Astrocyte (in vitro differentiated cells and primary cell): ENCODE measurements at regions not wholly inside any gene's neighbourhood (a gene's known extent, or its start where the extent isn't known, plus 50 kb on each side); places are given as distances from the start of the nearest gene placed in this dataset.

Source experiments
- DNase-seq: peaks from one replicate; pipeline ENCODE4 v3.0.0-alpha.2; 2010; ENCODE audit warnings: low read depth
- FAIRE-seq: peaks from 2 replicates; lab custom pipeline; 2011; peaks lifted over from hg19 to GRCh38; lab: Jason Lieb, UNC
- H2AFZ ChIP-seq: 2 replicates; pipeline ENCODE4 v1.6.0; 2012; ENCODE audit warnings: low read depth, low read length, inconsistent platforms
- H3K27ac ChIP-seq: 2 replicates; pipeline ENCODE4 v1.5.1; 2011; ENCODE audit warnings: low read depth, low read length, inconsistent platforms
- H3K27me3 ChIP-seq: 2 replicates; pipeline ENCODE4 v1.6.0; 2011; ENCODE audit warnings: low read length, inconsistent platforms; ENCODE audit not compliant: insufficient read depth
- H3K36me3 ChIP-seq: 2 replicates; pipeline ENCODE4 v1.5.1; 2011; ENCODE audit warnings: low read length, inconsistent platforms; ENCODE audit not compliant: insufficient read depth
- H3K4me1 ChIP-seq: 2 replicates; pipeline ENCODE4 v1.5.1; 2011; ENCODE audit warnings: low read length, inconsistent platforms; ENCODE audit not compliant: insufficient read depth
- H3K4me2 ChIP-seq: 2 replicates; pipeline ENCODE4 v1.6.0; 2012; ENCODE audit warnings: low read length, inconsistent platforms
- H3K4me3 ChIP-seq: 2 replicates; pipeline ENCODE4 v1.5.1; 2011; ENCODE audit warnings: low read depth, mild to moderate bottlenecking, low read length, inconsistent platforms; ENCODE audit not compliant: insufficient read depth
- H3K79me2 ChIP-seq: 2 replicates; pipeline ENCODE4 v1.6.0; 2012; ENCODE audit warnings: mild to moderate bottlenecking, low read length, inconsistent platforms; ENCODE audit not compliant: insufficient read depth
- H3K9ac ChIP-seq: 2 replicates; pipeline ENCODE4 v1.6.0; 2012; ENCODE audit warnings: mild to moderate bottlenecking, low read length, inconsistent platforms
- H3K9me3 ChIP-seq: 2 replicates; pipeline ENCODE4 v1.5.1; 2012; ENCODE audit warnings: low read depth, mild to moderate bottlenecking, low read length, inconsistent platforms; ENCODE audit not compliant: insufficient read depth
- H4K20me1 ChIP-seq: 2 replicates; pipeline ENCODE4 v1.6.0; 2012; ENCODE audit warnings: low read length, inconsistent platforms; ENCODE audit not compliant: insufficient read depth
- H3K27ac Mint-ChIP-seq: one replicate; pipeline ENCODE4 v1.8.0; 2021; ENCODE audit warnings: mild to moderate bottlenecking, mixed read lengths; ENCODE audit not compliant: unreplicated experiment
- H3K27me3 Mint-ChIP-seq: one replicate; pipeline ENCODE4 v1.8.0; 2021; ENCODE audit warnings: low read depth, mixed read lengths; ENCODE audit not compliant: unreplicated experiment
- H3K36me3 Mint-ChIP-seq: one replicate; pipeline ENCODE4 v1.8.0; 2021; ENCODE audit warnings: low read depth, mixed read lengths; ENCODE audit not compliant: unreplicated experiment
- H3K4me1 Mint-ChIP-seq: one replicate; pipeline ENCODE4 v1.8.0; 2021; ENCODE audit warnings: low read depth, mixed read lengths; ENCODE audit not compliant: unreplicated experiment
- H3K4me3 Mint-ChIP-seq: one replicate; pipeline ENCODE4 v1.8.0; 2021; ENCODE audit warnings: mild to moderate bottlenecking, moderate library complexity, mixed read lengths; ENCODE audit not compliant: unreplicated experiment
- H3K9me3 Mint-ChIP-seq: one replicate; pipeline ENCODE4 v1.8.0; 2021; ENCODE audit warnings: mild to moderate bottlenecking, mixed read lengths; ENCODE audit not compliant: unreplicated experiment
- CTCF ChIP-seq: IDR thresholded peaks from 2 replicates; pipeline ENCODE4 v1.5.1; 2011; ENCODE audit warnings: low read depth, mild to moderate bottlenecking, inconsistent platforms, low read length, moderate library complexity; ENCODE audit not compliant: insufficient read depth
- EZH2 ChIP-seq: IDR thresholded peaks from 2 replicates; pipeline ENCODE4 v1.6.1; 2012; ENCODE audit warnings: mild to moderate bottlenecking, low read length, inconsistent platforms; ENCODE audit not compliant: insufficient read depth

- H3K4me1 ChIP-seq, result no peaks in the 10 kb centered on the region
- H2AFZ ChIP-seq, result no peak overlapping the region
- H3K27me3 ChIP-seq, result peaks cover 30% of the 10 kb centered on the region
- no peak overlapping the region for H3K9ac ChIP-seq
- H3K36me3 Mint-ChIP-seq, result no peaks in the 10 kb centered on the region
- peaks cover 6% of the 10 kb centered on the region for H3K4me1 Mint-ChIP-seq
- TF ChIP-seq CTCF (no peak), EZH2 (no peak)
- no peaks in the 10 kb centered on the region for H3K9me3 ChIP-seq
- peaks cover 34% of the 10 kb centered on the region for H3K27me3 Mint-ChIP-seq
- peaks cover 3% of the 10 kb centered on the region for H3K9me3 Mint-ChIP-seq
- no peaks in the 10 kb centered on the region for H4K20me1 ChIP-seq
- no peaks in the 10 kb centered on the region for H3K36me3 ChIP-seq
- no peak overlapping the region for H3K4me3 Mint-ChIP-seq
- H3K4me2 ChIP-seq, result no peak overlapping the region
- no peak overlapping the region for H3K27ac Mint-ChIP-seq
- no peak overlapping the region for H3K27ac ChIP-seq
- FAIRE-seq (no peak), DNase-seq (no peak)
- no peaks in the 10 kb centered on the region for H3K79me2 ChIP-seq
- H3K4me3 ChIP-seq, result no peak overlapping the region
Measured at GRCh38 chr10:44060719-44061118, 324.2 kb downstream of the CXCL12 start.

GRCh38 chr10:44060221-44060620 lies 324.7 kb downstream of the CXCL12 start:
- no peak overlapping the region for H3K4me2 ChIP-seq
- no peak overlapping the region for H3K9ac ChIP-seq
- H3K4me1 ChIP-seq, result no peaks in the 10 kb centered on the region
- H3K79me2 ChIP-seq, result no peaks in the 10 kb centered on the region
- no peak overlapping the region for H3K27ac ChIP-seq
- H3K27ac Mint-ChIP-seq, result no peak overlapping the region
- TF ChIP-seq EZH2 (no peak), CTCF (no peak)
- peaks cover 6% of the 10 kb centered on the region for H3K4me1 Mint-ChIP-seq
- H3K9me3 Mint-ChIP-seq, result peaks cover 3% of the 10 kb centered on the region
- no peak for FAIRE-seq
- no peak overlapping the region for H3K4me3 Mint-ChIP-seq
- no peak for DNase-seq
- H3K9me3 ChIP-seq, result no peaks in the 10 kb centered on the region
- peaks cover 30% of the 10 kb centered on the region for H3K27me3 ChIP-seq
- no peaks in the 10 kb centered on the region for H3K36me3 ChIP-seq
- no peak overlapping the region for H2AFZ ChIP-seq
- no peaks in the 10 kb centered on the region for H3K36me3 Mint-ChIP-seq
- no peak overlapping the region for H3K4me3 ChIP-seq
- no peaks in the 10 kb centered on the region for H4K20me1 ChIP-seq
- H3K27me3 Mint-ChIP-seq, result peaks cover 31% of the 10 kb centered on the region

- H3K27ac Mint-ChIP-seq, result no peak overlapping the region
- no peaks in the 10 kb centered on the region for H3K36me3 Mint-ChIP-seq
- H3K4me1 ChIP-seq, result no peaks in the 10 kb centered on the region
- H2AFZ ChIP-seq, result no peak overlapping the region
- H3K9me3 ChIP-seq, result no peaks in the 10 kb centered on the region
- no peak overlapping the region for H3K4me3 ChIP-seq
- no peak overlapping the region for H3K4me2 ChIP-seq
- no peaks in the 10 kb centered on the region for H3K36me3 ChIP-seq
- no peak overlapping the region for H3K27ac ChIP-seq
- no peak overlapping the region for H3K9ac ChIP-seq
- no peak for FAIRE-seq
- no peaks in the 10 kb centered on the region for H3K79me2 ChIP-seq
- H3K27me3 ChIP-seq, result peaks cover 28% of the 10 kb centered on the region
- peaks cover 6% of the 10 kb centered on the region for H3K9me3 Mint-ChIP-seq
- H3K27me3 Mint-ChIP-seq, result peaks cover 26% of the 10 kb centered on the region
- DNase-seq, result no peak
- H4K20me1 ChIP-seq, result no peaks in the 10 kb centered on the region
- TF ChIP-seq EZH2, result no peak
- no peak for TF ChIP-seq CTCF
- H3K4me3 Mint-ChIP-seq, result no peak overlapping the region
- H3K4me1 Mint-ChIP-seq, result peaks cover 6% of the 10 kb centered on the region
Measured at GRCh38 chr10:44058259-44058658, 326.6 kb downstream of the CXCL12 start.
